ENCODE measurements at regions not wholly inside any gene's neighbourhood (a gene's known extent, or its start where the extent isn't known, plus 50 kb on each side); places are given as distances from the start of the nearest gene placed in this dataset.

- no peak overlapping the region for H3K27ac ChIP-seq
- no peak for TF ChIP-seq ZFX (IDR thresholded peaks at IDR 0.05; ENCODE audit: borderline replicate concordance)
- TF ChIP-seq, protein P1, sequence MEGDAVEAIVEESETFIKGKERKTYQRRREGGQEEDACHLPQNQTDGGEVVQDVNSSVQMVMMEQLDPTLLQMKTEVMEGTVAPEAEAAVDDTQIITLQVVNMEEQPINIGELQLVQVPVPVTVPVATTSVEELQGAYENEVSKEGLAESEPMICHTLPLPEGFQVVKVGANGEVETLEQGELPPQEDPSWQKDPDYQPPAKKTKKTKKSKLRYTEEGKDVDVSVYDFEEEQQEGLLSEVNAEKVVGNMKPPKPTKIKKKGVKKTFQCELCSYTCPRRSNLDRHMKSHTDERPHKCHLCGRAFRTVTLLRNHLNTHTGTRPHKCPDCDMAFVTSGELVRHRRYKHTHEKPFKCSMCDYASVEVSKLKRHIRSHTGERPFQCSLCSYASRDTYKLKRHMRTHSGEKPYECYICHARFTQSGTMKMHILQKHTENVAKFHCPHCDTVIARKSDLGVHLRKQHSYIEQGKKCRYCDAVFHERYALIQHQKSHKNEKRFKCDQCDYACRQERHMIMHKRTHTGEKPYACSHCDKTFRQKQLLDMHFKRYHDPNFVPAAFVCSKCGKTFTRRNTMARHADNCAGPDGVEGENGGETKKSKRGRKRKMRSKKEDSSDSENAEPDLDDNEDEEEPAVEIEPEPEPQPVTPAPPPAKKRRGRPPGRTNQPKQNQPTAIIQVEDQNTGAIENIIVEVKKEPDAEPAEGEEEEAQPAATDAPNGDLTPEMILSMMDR (IDR thresholded peaks at IDR 0.05), result no peak
Measured at GRCh38 chr4:3676196-3676595, 90.0 kb upstream of the ADRA2C start.

GRCh38 chr4:3675251-3676115, 90.7 kb upstream of the ADRA2C start:
- no peak for TF ChIP-seq ZFX (IDR thresholded peaks at IDR 0.05; ENCODE audit: borderline replicate concordance)
- TF ChIP-seq, protein P1 (IDR thresholded peaks at IDR 0.05), result no peak
- no peak overlapping the region for H3K27ac ChIP-seq

GRCh38 chr4:3674479-3674851, 91.7 kb upstream of the ADRA2C start:
- no peak for TF ChIP-seq ZFX (IDR thresholded peaks at IDR 0.05; ENCODE audit: borderline replicate concordance)
- TF ChIP-seq, protein P1 (IDR thresholded peaks at IDR 0.05), result no peak

DNA sequence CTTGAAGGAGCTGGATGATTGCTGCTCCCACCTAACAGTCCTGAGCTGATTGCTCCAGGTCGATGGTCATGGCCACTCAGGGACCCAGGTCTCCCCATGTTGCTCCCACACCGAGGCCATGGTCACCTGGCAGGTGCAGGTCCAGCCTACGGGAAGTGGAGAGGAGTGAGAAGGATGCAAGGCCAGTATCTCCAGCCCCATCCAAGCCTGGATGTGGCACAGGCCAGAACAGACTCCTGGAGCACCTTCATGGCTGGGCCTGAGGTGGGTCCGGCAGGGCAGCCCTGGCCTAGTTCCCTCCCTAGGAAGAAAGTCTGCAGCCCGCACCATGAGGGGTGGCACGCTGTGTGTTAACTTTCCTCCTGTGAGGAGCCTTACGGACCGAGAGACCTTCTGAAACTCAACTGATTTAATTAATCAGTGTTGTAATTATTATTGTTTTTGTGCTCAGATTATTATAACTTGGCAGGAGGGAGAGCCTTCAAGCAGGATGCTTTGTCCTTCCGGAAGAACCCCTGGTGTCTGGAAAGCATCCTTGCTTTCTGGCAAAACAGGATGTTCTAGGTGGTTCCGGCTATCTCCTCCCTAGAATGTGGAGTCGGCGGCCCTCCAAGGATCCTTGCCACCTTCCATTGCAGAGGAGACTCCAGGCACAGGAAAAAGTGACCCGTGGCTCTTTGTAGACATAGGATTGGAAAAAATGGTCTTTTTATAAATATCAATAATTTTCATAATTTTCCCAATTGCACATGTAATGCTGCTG, 92.3 kb upstream of the ADRA2C start:
- TF ChIP-seq, protein P1 (IDR thresholded peaks at IDR 0.05), result no peak
- TF ChIP-seq ZFX (IDR thresholded peaks at IDR 0.05; ENCODE audit: borderline replicate concordance), result no peak
- H3K27ac ChIP-seq, result no peak overlapping the region

More at GRCh38 chr4:3674479-3674851, 91.7 kb upstream of the ADRA2C start:
- H3K27ac ChIP-seq, result no peak overlapping the region

DNA sequence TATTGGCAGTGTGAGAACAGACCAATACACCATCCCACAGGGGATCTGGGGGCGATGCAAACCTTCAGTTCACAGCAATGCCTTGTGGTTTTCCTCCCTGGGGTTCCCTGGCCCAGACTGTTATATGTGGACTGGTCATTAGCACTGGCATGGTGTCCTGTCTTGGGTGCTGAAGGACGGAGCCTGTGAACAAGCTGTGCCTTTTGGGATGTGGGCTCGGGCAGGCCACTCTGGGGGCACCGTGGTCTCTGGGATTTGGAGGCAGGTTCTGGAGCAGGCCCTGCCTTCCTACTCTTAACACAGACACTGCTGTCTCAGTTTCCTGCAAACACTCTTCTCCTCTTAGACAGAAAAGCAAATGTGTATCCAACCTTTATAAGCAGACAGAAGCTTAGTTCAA, 93.0 kb upstream of the ADRA2C start:
- no peak overlapping the region for H3K27ac ChIP-seq
- TF ChIP-seq ZFX (IDR thresholded peaks at IDR 0.05; ENCODE audit: borderline replicate concordance), result no peak
- TF ChIP-seq, protein P1 (IDR thresholded peaks at IDR 0.05), result no peak

GRCh38 chr4:3672465-3672831, 93.7 kb upstream of the ADRA2C start:
- H3K27ac ChIP-seq, result no peak overlapping the region
- no peak for TF ChIP-seq ZFX (IDR thresholded peaks at IDR 0.05; ENCODE audit: borderline replicate concordance)
- TF ChIP-seq, protein P1 (IDR thresholded peaks at IDR 0.05), result no peak
